ENCODE measurements at regions not wholly inside any gene's neighbourhood (a gene's known extent, or its start where the extent isn't known, plus 50 kb on each side); places are given as distances from the start of the nearest gene placed in this dataset.

GRCh38 chr6:3646616-3647362 lies 104.7 kb downstream of the PXDC1 start:
- ChIA-PET POLR2A (no interaction called here), CTCF (no interaction called here)
- TF ChIP-seq CTCF (IDR thresholded peaks at IDR 0.05; ENCODE audit: insufficient read depth, low read length, missing control alignments), result no peak
- no peak overlapping the region for H3K4me3 ChIP-seq (ENCODE audit: low read depth, low read length)
- no peak for DNase-seq (ENCODE audit: low read depth, low spot score)

GRCh38 chr6:3644739-3645012 lies 106.8 kb downstream of the PXDC1 start:
- DNase-seq (ENCODE audit: low read depth, low spot score), result no peak
- TF ChIP-seq CTCF (IDR thresholded peaks at IDR 0.05; ENCODE audit: insufficient read depth, low read length, missing control alignments), result no peak
- ChIA-PET POLR2A (no interaction called here), CTCF (no interaction called here)
- no peak overlapping the region for H3K4me3 ChIP-seq (ENCODE audit: low read depth, low read length)

GRCh38 chr6:3643921-3644738 lies 107.4 kb downstream of the PXDC1 start:
- TF ChIP-seq CTCF (IDR thresholded peaks at IDR 0.05; ENCODE audit: insufficient read depth, low read length, missing control alignments), result no peak
- ChIA-PET POLR2A (no interaction called here), CTCF (no interaction called here)
- no peak overlapping the region for H3K4me3 ChIP-seq (ENCODE audit: low read depth, low read length)
- DNase-seq (ENCODE audit: low read depth, low spot score), result no peak

GRCh38 chr6:3640868-3641267 lies 110.6 kb downstream of the PXDC1 start:
- CTCF ChIA-PET, result no interaction called here
- no peak for TF ChIP-seq CTCF (IDR thresholded peaks at IDR 0.05; ENCODE audit: insufficient read depth, low read length, missing control alignments)
- POLR2A ChIA-PET, result no interaction called here
- DNase-seq (ENCODE audit: low read depth, low spot score), result no peak
- H3K4me3 ChIP-seq (ENCODE audit: low read depth, low read length), result no peak overlapping the region

- no peak overlapping the region for H3K4me3 ChIP-seq (ENCODE audit: low read depth, low read length)
- TF ChIP-seq CTCF (IDR thresholded peaks at IDR 0.05; ENCODE audit: insufficient read depth, low read length, missing control alignments), result no peak
- ChIA-PET CTCF (interaction anchor here (1.1 kb wide), 1 partner anchor 94 kb away, joined by 3 read pairs; no protein-coding TSS in a partner anchor), POLR2A (no interaction called here)
- DNase-seq (ENCODE audit: low read depth, low spot score), result no peak
Observed at GRCh38 chr6:3638662-3639061, 112.9 kb downstream of the PXDC1 start.

GRCh38 chr6:3636060-3636459 lies 115.5 kb downstream of the PXDC1 start:
- POLR2A ChIA-PET, result no interaction called here

More at GRCh38 chr6:3636060-3636459, 115.5 kb downstream of the PXDC1 start:
- no peak for TF ChIP-seq CTCF (IDR thresholded peaks at IDR 0.05; ENCODE audit: insufficient read depth, low read length, missing control alignments)
- H3K4me3 ChIP-seq (ENCODE audit: low read depth, low read length), result no peak overlapping the region
- DNase-seq (ENCODE audit: low read depth, low spot score), result no peak
- CTCF ChIA-PET, result no interaction called here
